Endodermal cell (in vitro differentiated cells): ENCODE measurements at regions not wholly inside any gene's neighbourhood (a gene's known extent, or its start where the extent isn't known, plus 50 kb on each side); places are given as distances from the start of the nearest gene placed in this dataset.

Source experiments
- DNase-seq: peaks from one replicate; pipeline ENCODE4 v3.0.0-alpha.2; 2017
- H3K27ac ChIP-seq: 2 replicates; pipeline ENCODE4 v1.5.1; 2013; ENCODE audit warnings: mild to moderate bottlenecking, low read depth, low read length, moderate library complexity
- H3K27me3 ChIP-seq: 2 replicates; pipeline ENCODE4 v1.6.1; 2013; ENCODE audit warnings: mild to moderate bottlenecking, low read length, moderate library complexity; ENCODE audit not compliant: insufficient read depth, control insufficient read depth, poor library complexity, severe bottlenecking
- H3K36me3 ChIP-seq: 2 replicates; pipeline ENCODE4 v1.7.0; 2013; ENCODE audit warnings: mild to moderate bottlenecking, low read length, moderate library complexity; ENCODE audit not compliant: control insufficient read depth, insufficient read depth
- H3K4me1 ChIP-seq: one replicate; pipeline ENCODE4 v1.7.0; 2013; ENCODE audit warnings: low read length; ENCODE audit not compliant: control insufficient read depth, insufficient read depth
- H3K4me3 ChIP-seq: 2 replicates; pipeline ENCODE4 v1.5.1; 2013; ENCODE audit warnings: mild to moderate bottlenecking, low read length, moderate library complexity
- H3K9ac ChIP-seq: 2 replicates; pipeline ENCODE4 v1.6.1; 2013; ENCODE audit warnings: mild to moderate bottlenecking, low read length, moderate library complexity; ENCODE audit not compliant: poor library complexity, severe bottlenecking; ENCODE audit errors: extremely low read depth
- H3K9me3 ChIP-seq: 2 replicates; pipeline ENCODE4 v1.6.1; 2013; ENCODE audit warnings: mild to moderate bottlenecking, low read length, moderate library complexity; ENCODE audit not compliant: control insufficient read depth
- H3K27ac Mint-ChIP-seq: 2 replicates; pipeline ENCODE4 v1.8.0; 2020; ENCODE audit warnings: mixed read lengths
- H3K27me3 Mint-ChIP-seq: 2 replicates; pipeline ENCODE4 v1.8.0; 2021; ENCODE audit warnings: mild to moderate bottlenecking, mixed read lengths; ENCODE audit not compliant: insufficient read depth
- H3K36me3 Mint-ChIP-seq: 2 replicates; pipeline ENCODE4 v1.8.0; 2020; ENCODE audit warnings: low read depth, mixed read lengths
- H3K4me1 Mint-ChIP-seq: 2 replicates; pipeline ENCODE4 v1.8.0; 2020; ENCODE audit warnings: mixed read lengths
- H3K4me3 Mint-ChIP-seq: 2 replicates; pipeline ENCODE4 v1.8.0; 2020; ENCODE audit warnings: mild to moderate bottlenecking, moderate library complexity, mixed read lengths
- H3K9me3 Mint-ChIP-seq: 2 replicates; pipeline ENCODE4 v1.8.0; 2020; ENCODE audit warnings: mild to moderate bottlenecking, mixed read lengths
- WGBS, 2 experiments: methylation state at CpG; one replicate each; pipeline versions ENCODE4 v1.1.5 to v1.1.7; 2013; ENCODE audit warnings: missing lambda C conversion rate in 2 of 2, mixed read lengths in 1 of 2; ENCODE audit not compliant: insufficient coverage in 1 of 2, insufficient read length in 1 of 2; 5-methylcytosine and 5-hydroxymethylcytosine counted together
- TF ChIP-seq, protein P1 (sequence below): fragments of 200-600 bp; sonication (generic); conservative IDR thresholded peaks from 2 replicates; pipeline ENCODE4 v1.5.0; 2021; ENCODE audit warnings: antibody characterized with exemption, mild to moderate bottlenecking

- H3K27ac ChIP-seq, result no peak overlapping the region
- H3K27me3 ChIP-seq, result peaks cover 12% of the 10 kb centered on the region
- Mint-ChIP-seq H3K4me3 (no peak overlapping the region), H3K27me3 (peaks cover 47% of the 10 kb centered on the region), H3K9me3 (peaks cover 43% of the 10 kb centered on the region), H3K36me3 (no peaks in the 10 kb centered on the region), H3K27ac (no peak overlapping the region), H3K4me1 (no peaks in the 10 kb centered on the region)
- 84 to 85% methylated on average over 5 to 9 of the region's 9 CpGs for WGBS, 2 experiments
- no peak overlapping the region for H3K4me3 ChIP-seq
- H3K9me3 ChIP-seq, result peaks cover 35% of the 10 kb centered on the region
- no peak for DNase-seq
- H3K4me1 ChIP-seq, result no peaks in the 10 kb centered on the region
- no peaks in the 10 kb centered on the region for H3K36me3 ChIP-seq
- no peak overlapping the region for H3K9ac ChIP-seq
- TF ChIP-seq, protein P1, sequence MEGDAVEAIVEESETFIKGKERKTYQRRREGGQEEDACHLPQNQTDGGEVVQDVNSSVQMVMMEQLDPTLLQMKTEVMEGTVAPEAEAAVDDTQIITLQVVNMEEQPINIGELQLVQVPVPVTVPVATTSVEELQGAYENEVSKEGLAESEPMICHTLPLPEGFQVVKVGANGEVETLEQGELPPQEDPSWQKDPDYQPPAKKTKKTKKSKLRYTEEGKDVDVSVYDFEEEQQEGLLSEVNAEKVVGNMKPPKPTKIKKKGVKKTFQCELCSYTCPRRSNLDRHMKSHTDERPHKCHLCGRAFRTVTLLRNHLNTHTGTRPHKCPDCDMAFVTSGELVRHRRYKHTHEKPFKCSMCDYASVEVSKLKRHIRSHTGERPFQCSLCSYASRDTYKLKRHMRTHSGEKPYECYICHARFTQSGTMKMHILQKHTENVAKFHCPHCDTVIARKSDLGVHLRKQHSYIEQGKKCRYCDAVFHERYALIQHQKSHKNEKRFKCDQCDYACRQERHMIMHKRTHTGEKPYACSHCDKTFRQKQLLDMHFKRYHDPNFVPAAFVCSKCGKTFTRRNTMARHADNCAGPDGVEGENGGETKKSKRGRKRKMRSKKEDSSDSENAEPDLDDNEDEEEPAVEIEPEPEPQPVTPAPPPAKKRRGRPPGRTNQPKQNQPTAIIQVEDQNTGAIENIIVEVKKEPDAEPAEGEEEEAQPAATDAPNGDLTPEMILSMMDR, result peak; percentile 37
Observed at GRCh38 chr22:22976033-22976922, 88.7 kb downstream of the IGLL5 start.

DNA sequence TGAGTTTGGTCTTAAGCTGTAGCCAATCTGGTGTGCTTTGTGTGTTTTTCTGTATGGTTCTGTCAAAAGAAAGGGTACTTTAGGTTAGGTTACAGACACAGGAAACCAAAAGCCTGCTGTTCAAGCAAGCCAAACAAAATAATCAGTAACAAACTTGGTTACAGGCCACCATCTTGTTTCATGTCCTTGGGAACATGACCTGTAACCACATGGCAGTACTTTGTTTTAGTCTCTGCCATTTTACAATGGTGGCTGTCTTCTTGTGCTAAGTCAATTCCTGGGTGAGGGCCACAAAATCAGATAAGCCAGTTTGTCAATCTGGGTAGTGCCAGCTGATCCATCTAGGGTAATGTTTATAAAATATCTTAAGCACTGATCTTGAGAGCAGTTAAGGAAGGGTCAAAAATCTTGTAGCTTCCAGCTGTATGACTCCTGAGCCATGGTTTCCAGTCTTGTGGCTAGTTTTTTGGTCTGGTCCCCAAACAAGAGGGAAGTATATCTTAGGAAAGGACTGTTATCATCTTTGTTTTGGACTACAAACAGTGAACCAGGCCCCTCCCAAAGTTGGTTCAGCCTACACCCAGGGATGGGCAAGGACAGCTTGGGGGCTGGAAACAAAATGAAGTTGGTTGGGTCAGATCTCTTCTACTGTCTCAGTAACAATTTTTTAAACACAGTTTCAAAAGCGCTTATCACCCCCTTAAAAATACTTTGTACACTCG lies 90.0 kb downstream of the IGLL5 start:
- Mint-ChIP-seq H3K9me3 (peaks cover 53% of the 10 kb centered on the region), H3K27me3 (peaks cover 41% of the 10 kb centered on the region), H3K36me3 (no peaks in the 10 kb centered on the region), H3K4me1 (no peaks in the 10 kb centered on the region), H3K27ac (no peak overlapping the region), H3K4me3 (no peak overlapping the region)
- TF ChIP-seq, protein P1, result no peak
- H3K9ac ChIP-seq, result no peak overlapping the region
- DNase-seq, result no peak
- no peak overlapping the region for H3K4me3 ChIP-seq
- H3K27ac ChIP-seq, result no peak overlapping the region
- peaks cover 12% of the 10 kb centered on the region for H3K27me3 ChIP-seq
- H3K4me1 ChIP-seq, result no peaks in the 10 kb centered on the region
- no peaks in the 10 kb centered on the region for H3K36me3 ChIP-seq
- peaks cover 45% of the 10 kb centered on the region for H3K9me3 ChIP-seq
- WGBS, 2 experiments, result 67% methylated on average over 2 of the region's 2 CpGs; no CpG with 5 or more reads in 1 of the 2 experiments

GRCh38 chr22:22978637-22979036 lies 91.0 kb downstream of the IGLL5 start:
- Mint-ChIP-seq H3K27ac (no peak overlapping the region), H3K4me1 (no peaks in the 10 kb centered on the region), H3K9me3 (peaks cover 58% of the 10 kb centered on the region), H3K36me3 (no peaks in the 10 kb centered on the region), H3K27me3 (peaks cover 38% of the 10 kb centered on the region), H3K4me3 (no peak overlapping the region)
- Histone ChIP-seq H3K4me1 (no peaks in the 10 kb centered on the region), H3K36me3 (no peaks in the 10 kb centered on the region), H3K4me3 (no peak overlapping the region), H3K9me3 (peaks cover 55% of the 10 kb centered on the region), H3K27me3 (peaks cover 12% of the 10 kb centered on the region), H3K27ac (no peak overlapping the region), H3K9ac (no peak overlapping the region)
- DNase-seq, result no peak
- TF ChIP-seq, protein P1, result no peak
